ENCODE measurements at regions not wholly inside any gene's neighbourhood (a gene's known extent, or its start where the extent isn't known, plus 50 kb on each side); places are given as distances from the start of the nearest gene placed in this dataset. TPM values are rescaled to one million over a fixed set of nuclear protein-coding genes. Genes with fewer than 3 reads are reported as not detected.

- no peak for DNase-seq (ENCODE audit: low spot score)
Observed at GRCh38 chr7:94810496-94810895, 96.9 kb upstream of the PPP1R9A start.

- no peak for DNase-seq (ENCODE audit: low spot score)
Observed at GRCh38 chr7:94813917-94814316, 93.5 kb upstream of the PPP1R9A start.

- peak; percentile 20 for DNase-seq (ENCODE audit: low spot score)
Observed at GRCh38 chr7:94823947-94824346, 83.4 kb upstream of the PPP1R9A start.

GRCh38 chr7:94829987-94830386 lies 77.4 kb upstream of the PPP1R9A start:
- no peak for DNase-seq (ENCODE audit: low spot score)

GRCh38 chr7:94832051-94832450 lies 75.3 kb upstream of the PPP1R9A start:
- DNase-seq (ENCODE audit: low spot score), result no peak

GRCh38 chr7:94834359-94834758 lies 73.0 kb upstream of the PPP1R9A start:
- no peak for DNase-seq (ENCODE audit: low spot score)

- no peak for DNase-seq (ENCODE audit: low spot score)
Observed at GRCh38 chr7:94838717-94839116, 68.7 kb upstream of the PPP1R9A start.

GRCh38 chr7:94843553-94843952 lies 63.8 kb upstream of the PPP1R9A start:
- DNase-seq (ENCODE audit: low spot score), result no peak

GRCh38 chr7:94848531-94848930 lies 58.9 kb upstream of the PPP1R9A start:
- no peak for DNase-seq (ENCODE audit: low spot score)

GRCh38 chr7:94848992-94849576 lies 58.3 kb upstream of the PPP1R9A start:
- no peak for DNase-seq (ENCODE audit: low spot score)

GRCh38 chr7:94849636-94850208 lies 57.7 kb upstream of the PPP1R9A start:
- no peak for DNase-seq (ENCODE audit: low spot score)

GRCh38 chr7:94855589-94855988 lies 51.8 kb upstream of the PPP1R9A start:
- no peak for DNase-seq (ENCODE audit: low spot score)

GRCh38 chr7:94856643-94857042 lies 50.8 kb upstream of the PPP1R9A start:
- DNase-seq (ENCODE audit: low spot score), result no peak

Small RNAs in the stretch of these regions (small RNA-seq; reads per million reads assigned to genes)
- gene RN7SKP129, result not detected
- not detected for gene RNU6-956P
